Activated CD8-positive, alpha-beta T cell treated with anti-CD3 and anti-CD28 coated beads for 36 hours (primary cell): ENCODE measurements at regions not wholly inside any gene's neighbourhood (a gene's known extent, or its start where the extent isn't known, plus 50 kb on each side); places are given as distances from the start of the nearest gene placed in this dataset.

Source experiments
- ATAC-seq: fragments of 200-7000 bp; cut with Tn5 transposase; one replicate; pipeline ENCODE4 v1.10.0; 2021; ENCODE audit warnings: mild to moderate bottlenecking, moderate library complexity
- CTCF ChIA-PET: fragments of 350-600 bp; sonication (Branson Sonifier 250); formaldehyde crosslinking; loops from one replicate; lab custom pipeline; 2021; ENCODE audit warnings: antibody characterized with exemption; lab: Charles Lee
- POLR2A ChIA-PET: fragments of 350-600 bp; sonication (Branson Sonifier 250); formaldehyde crosslinking; loops from one replicate; lab custom pipeline; 2021; ENCODE audit warnings: antibody characterized with exemption; lab: Charles Lee
- DNase-seq: peaks from one replicate; pipeline ENCODE4 v3.0.0-alpha.2; 2020
- H3K27ac Mint-ChIP-seq: one replicate; pipeline ENCODE4 v1.8.0; 2021; ENCODE audit warnings: mild to moderate bottlenecking, mixed read lengths
- H3K27me3 Mint-ChIP-seq: one replicate; pipeline ENCODE4 v1.8.0; 2021; ENCODE audit warnings: mixed read lengths
- H3K36me3 Mint-ChIP-seq: one replicate; pipeline ENCODE4 v1.8.0; 2021; ENCODE audit warnings: low read depth, mixed read lengths
- H3K4me1 Mint-ChIP-seq: one replicate; pipeline ENCODE4 v1.8.0; 2021; ENCODE audit warnings: low read depth, mixed read lengths
- H3K4me3 Mint-ChIP-seq: one replicate; pipeline ENCODE4 v1.8.0; 2021; ENCODE audit warnings: mild to moderate bottlenecking, moderate library complexity, mixed read lengths
- H3K9me3 Mint-ChIP-seq: one replicate; pipeline ENCODE4 v1.8.0; 2021; ENCODE audit warnings: mixed read lengths
- intact Hi-C: fragments of 100-400 bp; cut with micrococcal nuclease; formaldehyde crosslinking; loops from one replicate; pipeline ENCODE4 v1.10.0; 2022
- TF ChIP-seq, protein P1 (sequence below): fragments of 200-600 bp; IDR thresholded peaks from one replicate; pipeline ENCODE4 v1.8.0; 2022; ENCODE audit warnings: antibody characterized with exemption, mild to moderate bottlenecking

- POLR2A ChIA-PET: interaction anchor here (0.6 kb wide), 1 partner anchor 353 kb away, joined by 3 read pairs; no protein-coding TSS in a partner anchor
- CTCF ChIA-PET: interaction anchor here (1.3 kb wide), 1 partner anchor 33 kb away, joined by 3 read pairs; no protein-coding TSS in a partner anchor
Observed at GRCh38 chr6:81816380-81816779, 63.9 kb upstream of the TENT5A start.

DNA sequence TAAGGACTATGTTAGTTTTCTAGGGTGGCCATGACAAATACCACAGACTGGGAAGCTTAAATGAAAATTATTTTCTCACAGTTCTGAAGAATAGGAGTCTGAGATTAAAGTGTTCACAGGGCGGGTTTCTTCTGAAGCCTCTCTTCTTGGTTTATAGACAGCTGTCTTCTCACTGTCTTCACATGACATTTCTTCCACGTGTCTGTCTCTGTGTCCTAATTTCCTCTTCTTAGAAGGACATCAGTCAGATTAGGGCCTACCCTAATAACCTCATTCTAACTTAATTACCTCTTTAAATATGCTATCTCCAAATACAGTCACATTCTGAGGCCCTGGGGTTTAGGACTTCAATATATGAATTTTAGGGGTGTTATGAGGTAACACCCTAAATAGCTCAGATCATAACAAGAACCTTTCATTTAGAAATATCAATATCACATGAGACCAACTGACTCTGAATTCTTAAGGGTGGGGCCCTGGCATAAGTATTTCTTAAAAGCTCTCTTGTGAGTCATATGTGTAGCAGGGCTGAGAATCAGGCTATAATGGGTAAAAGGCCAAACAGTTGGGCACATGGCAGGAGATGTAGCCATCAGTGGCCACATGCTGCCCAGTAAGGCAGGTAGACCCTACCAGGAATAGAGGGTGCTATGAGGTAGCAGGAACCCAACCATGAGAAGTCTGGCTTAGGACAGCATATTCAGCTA is 62.0 kb upstream of the TENT5A start:
- no peaks in the 10 kb centered on the region for H3K9me3 Mint-ChIP-seq
- ATAC-seq (no peak), DNase-seq (no peak)
- POLR2A ChIA-PET: no interaction called here
- TF ChIP-seq, protein P1, sequence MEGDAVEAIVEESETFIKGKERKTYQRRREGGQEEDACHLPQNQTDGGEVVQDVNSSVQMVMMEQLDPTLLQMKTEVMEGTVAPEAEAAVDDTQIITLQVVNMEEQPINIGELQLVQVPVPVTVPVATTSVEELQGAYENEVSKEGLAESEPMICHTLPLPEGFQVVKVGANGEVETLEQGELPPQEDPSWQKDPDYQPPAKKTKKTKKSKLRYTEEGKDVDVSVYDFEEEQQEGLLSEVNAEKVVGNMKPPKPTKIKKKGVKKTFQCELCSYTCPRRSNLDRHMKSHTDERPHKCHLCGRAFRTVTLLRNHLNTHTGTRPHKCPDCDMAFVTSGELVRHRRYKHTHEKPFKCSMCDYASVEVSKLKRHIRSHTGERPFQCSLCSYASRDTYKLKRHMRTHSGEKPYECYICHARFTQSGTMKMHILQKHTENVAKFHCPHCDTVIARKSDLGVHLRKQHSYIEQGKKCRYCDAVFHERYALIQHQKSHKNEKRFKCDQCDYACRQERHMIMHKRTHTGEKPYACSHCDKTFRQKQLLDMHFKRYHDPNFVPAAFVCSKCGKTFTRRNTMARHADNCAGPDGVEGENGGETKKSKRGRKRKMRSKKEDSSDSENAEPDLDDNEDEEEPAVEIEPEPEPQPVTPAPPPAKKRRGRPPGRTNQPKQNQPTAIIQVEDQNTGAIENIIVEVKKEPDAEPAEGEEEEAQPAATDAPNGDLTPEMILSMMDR: no peak
- CTCF ChIA-PET: interaction anchor here (1.1 kb wide), 1 partner anchor 12 kb away, joined by 3 read pairs; no protein-coding TSS in a partner anchor
- peaks cover 3% of the 10 kb centered on the region for H3K4me1 Mint-ChIP-seq
- intact Hi-C loops: no loop called here
- H3K4me3 Mint-ChIP-seq: no peak overlapping the region
- H3K36me3 Mint-ChIP-seq: no peaks in the 10 kb centered on the region
- no peak overlapping the region for H3K27ac Mint-ChIP-seq
- peaks cover 15% of the 10 kb centered on the region for H3K27me3 Mint-ChIP-seq

More at GRCh38 chr6:81816380-81816779, 63.9 kb upstream of the TENT5A start:
- intact Hi-C loops: no loop called here
- H3K4me1 Mint-ChIP-seq: peaks cover 3% of the 10 kb centered on the region
- ATAC-seq (no peak), DNase-seq (no peak)
- H3K27ac Mint-ChIP-seq: no peak overlapping the region
- H3K27me3 Mint-ChIP-seq: peaks cover 11% of the 10 kb centered on the region
- H3K36me3 Mint-ChIP-seq: no peaks in the 10 kb centered on the region
- TF ChIP-seq, protein P1: no peak
- no peak overlapping the region for H3K4me3 Mint-ChIP-seq
- no peaks in the 10 kb centered on the region for H3K9me3 Mint-ChIP-seq

DNA sequence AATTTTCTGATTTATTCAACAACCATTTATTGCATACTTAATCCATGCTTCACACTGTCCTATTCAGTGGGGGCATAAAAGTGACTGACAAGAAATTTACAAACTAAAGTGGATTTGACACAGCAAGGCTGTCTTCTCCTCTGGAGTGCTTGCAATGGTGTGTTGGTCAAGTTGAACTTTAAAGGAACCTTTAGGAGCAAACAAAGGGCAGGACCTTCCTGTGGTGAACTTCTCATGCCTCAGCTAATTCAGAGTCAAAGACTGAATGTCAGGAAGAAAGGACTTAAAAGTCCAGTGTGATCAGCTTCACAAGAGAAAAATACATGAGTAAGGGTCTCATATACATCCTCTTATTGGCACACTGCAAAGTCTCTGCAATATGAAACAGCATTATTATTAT is 60.8 kb upstream of the TENT5A start:
- H3K27me3 Mint-ChIP-seq: peaks cover 15% of the 10 kb centered on the region
- TF ChIP-seq, protein P1: no peak
- no peak overlapping the region for H3K27ac Mint-ChIP-seq
- no peak for ATAC-seq
- no peak for DNase-seq
- H3K36me3 Mint-ChIP-seq: no peaks in the 10 kb centered on the region
- intact Hi-C loops: no loop called here
- H3K4me3 Mint-ChIP-seq: no peak overlapping the region
- POLR2A ChIA-PET: no interaction called here
- H3K9me3 Mint-ChIP-seq: no peaks in the 10 kb centered on the region
- H3K4me1 Mint-ChIP-seq: peaks cover 3% of the 10 kb centered on the region
- CTCF ChIA-PET: no interaction called here

DNA sequence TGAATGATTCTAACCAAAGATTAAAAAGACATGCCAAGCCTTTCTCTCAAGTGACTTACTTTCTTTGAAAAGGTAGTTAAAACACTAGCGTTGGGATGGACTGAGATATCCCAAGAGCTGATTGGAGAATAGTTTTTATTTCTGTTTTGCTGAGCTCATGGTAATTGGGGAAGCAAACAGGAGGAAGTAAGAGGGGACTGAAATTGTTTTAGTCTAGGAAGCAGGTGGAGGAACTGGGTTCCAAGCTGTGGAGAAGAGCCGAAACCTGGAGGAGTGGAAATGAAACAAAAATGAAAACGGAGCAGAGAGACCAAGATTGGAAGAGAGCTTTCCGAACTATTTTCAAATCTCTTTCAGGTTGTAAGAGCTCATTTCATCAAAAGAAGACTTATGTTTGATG is 59.9 kb upstream of the TENT5A start:
- H3K27ac Mint-ChIP-seq: no peak overlapping the region
- intact Hi-C loops: no loop called here
- peaks cover 3% of the 10 kb centered on the region for H3K4me1 Mint-ChIP-seq
- DNase-seq (no peak), ATAC-seq (no peak)
- CTCF ChIA-PET: no interaction called here
- H3K4me3 Mint-ChIP-seq: no peak overlapping the region
- TF ChIP-seq, protein P1: no peak
- H3K27me3 Mint-ChIP-seq: peaks cover 18% of the 10 kb centered on the region
- H3K9me3 Mint-ChIP-seq: no peaks in the 10 kb centered on the region
- no peaks in the 10 kb centered on the region for H3K36me3 Mint-ChIP-seq
- POLR2A ChIA-PET: interaction anchor here (0.7 kb wide), 1 partner anchor 40 kb away, joined by 4 read pairs; no protein-coding TSS in a partner anchor

- H3K9me3 Mint-ChIP-seq: no peaks in the 10 kb centered on the region
- H3K36me3 Mint-ChIP-seq: no peaks in the 10 kb centered on the region
- H3K27me3 Mint-ChIP-seq: peaks cover 14% of the 10 kb centered on the region
- DNase-seq (no peak), ATAC-seq (no peak)
- intact Hi-C loops: no loop called here
- POLR2A ChIA-PET: no interaction called here
- no peak overlapping the region for H3K27ac Mint-ChIP-seq
- CTCF ChIA-PET: no interaction called here
- TF ChIP-seq, protein P1: no peak
- no peak overlapping the region for H3K4me3 Mint-ChIP-seq
- H3K4me1 Mint-ChIP-seq: peaks cover 3% of the 10 kb centered on the region
Observed at GRCh38 chr6:81808851-81809570, 56.5 kb upstream of the TENT5A start.
